Inflammatory macrophage treated with lipopolysaccharide for 4 hours (primary cell): ENCODE measurements at regions not wholly inside any gene's neighbourhood (a gene's known extent, or its start where the extent isn't known, plus 50 kb on each side); places are given as distances from the start of the nearest gene placed in this dataset.
A peak's percentile ranks its signal among the peaks of the same experiment; 100 is the strongest.
"Not testable (repeated sequence)": the region's sequence is repeated elsewhere in the genome, so short reads cannot be mapped to it uniquely, and the experiment has no call there.

Experiments
- DNase-seq: peaks from one replicate; pipeline ENCODE4 v3.0.0-alpha.2; 2020

DNA sequence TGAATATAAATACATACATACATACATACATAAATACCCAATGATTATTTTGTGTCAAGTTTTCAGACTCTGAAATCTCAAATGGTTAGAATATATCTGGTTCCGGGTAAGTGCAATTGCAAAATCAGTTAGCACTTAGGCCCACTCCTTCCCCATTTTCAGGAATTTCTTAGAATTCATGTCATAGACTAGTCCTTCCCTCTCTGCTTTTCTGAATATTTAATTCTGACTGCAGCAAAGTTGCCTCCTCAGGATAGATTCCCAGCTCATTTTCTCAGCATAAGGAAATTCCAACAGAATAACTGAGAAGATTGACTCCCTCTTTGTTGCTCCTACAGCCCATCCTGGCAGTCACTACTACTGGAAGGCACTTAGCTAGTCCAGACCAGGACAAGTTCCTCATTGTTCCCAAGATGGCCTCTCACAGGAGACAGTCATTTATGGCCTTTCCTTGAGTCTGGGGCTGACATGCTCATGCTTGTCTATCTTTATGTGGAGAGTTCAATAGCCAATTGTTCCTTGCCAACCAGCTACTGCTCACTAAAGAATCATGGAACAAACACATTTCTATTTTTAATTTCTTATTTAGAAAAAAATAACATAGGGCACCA lies 142.9 kb upstream of the ITGB1 start:
- peak; percentile 54 for DNase-seq

DNA sequence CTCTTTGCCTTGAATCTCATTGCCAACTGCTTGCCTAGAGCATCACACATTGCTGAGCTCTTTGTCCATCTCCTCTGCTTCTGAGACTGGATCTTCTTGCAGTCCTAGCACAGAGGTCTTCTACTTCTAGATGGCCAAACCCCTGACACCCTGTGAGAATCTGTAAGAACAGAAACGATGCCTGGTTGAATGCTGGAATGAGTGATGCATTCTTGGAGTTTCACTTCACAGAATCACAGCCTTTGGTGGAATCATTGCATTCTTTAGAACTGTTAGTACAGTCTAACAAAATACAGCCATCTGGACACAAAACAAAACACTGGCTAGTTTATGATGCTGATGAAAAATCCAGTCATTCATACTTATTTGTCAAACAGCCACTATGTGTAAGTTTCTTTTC lies 141.7 kb upstream of the ITGB1 start:
- no peak for DNase-seq

DNA sequence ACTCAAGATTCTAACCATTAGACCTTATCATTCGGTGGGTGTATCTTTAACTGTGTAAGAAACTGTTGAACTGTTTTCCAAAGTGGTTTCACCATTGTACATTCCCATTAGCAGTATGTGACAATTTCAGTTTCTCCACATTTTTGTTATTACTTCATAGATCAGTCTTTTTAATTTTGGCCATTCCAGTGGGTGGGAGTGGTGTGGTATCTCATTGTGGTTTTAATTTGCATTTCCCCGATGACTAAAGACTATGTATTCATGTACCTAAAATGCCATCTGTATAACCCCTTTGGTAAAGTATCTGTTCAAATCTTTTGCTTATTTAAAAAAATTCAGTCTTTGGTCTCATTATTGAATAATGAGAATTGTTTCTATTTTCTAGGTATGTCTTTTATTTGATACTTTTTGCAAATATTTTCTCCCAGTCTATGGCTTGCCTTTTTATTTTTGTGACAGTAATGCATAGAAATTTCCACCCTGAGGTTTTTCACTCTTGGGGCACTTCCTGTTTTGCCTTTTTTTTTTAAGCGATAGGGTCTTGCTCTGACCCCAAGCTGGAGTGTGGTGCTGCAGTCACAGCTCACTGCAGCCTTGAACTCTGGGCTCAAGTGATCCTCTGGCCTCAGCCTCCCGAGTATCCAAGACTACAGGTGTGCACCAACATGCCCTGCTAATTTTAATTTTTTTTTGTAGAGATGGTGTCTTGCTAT lies 141.1 kb upstream of the ITGB1 start:
- peak; percentile 81 for DNase-seq

DNA sequence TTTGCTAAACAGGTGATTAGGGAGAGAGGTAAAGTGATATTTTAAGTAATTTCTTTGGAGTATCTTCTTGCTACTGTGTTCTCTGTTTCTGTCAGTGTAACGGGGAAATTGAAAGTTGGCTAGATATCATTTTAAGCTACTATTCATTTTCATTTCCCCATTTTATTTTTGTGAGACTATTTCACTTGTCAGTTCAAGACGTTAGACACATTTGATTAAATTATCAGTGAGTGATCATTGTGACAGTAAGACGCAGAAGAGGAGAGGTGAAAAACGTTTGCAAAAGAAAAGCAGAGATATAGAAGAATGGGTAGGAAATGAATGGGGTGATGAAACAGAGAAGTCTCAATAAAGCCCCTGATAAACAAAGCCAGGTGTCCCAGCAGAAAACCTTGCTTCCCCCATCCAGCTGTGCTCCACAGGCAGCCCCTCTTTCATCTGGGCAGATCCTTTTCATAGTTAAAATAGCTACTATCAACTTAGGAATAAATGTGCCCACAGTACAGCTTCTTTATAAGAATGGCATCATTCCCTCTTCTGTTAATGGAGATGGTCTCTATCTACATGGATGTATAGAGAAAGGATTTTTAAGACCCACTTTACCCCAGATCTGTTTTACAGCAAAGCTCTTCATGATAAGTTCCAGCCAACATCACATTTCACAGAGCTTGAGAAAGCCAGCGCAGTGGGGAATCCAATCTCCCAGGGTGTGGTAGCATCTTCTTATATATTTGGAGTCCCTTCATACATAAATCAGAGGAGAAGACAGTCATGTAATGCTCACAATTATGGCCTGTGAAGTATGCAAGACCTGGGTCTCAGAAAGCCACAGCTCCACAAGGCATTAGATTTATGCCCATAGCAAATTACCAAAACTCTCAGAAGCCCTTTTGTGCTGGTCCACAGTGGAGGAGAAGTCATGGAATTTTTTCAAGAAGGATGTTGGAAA lies 138.1 kb upstream of the ITGB1 start:
- DNase-seq: peak; percentile 64

DNA sequence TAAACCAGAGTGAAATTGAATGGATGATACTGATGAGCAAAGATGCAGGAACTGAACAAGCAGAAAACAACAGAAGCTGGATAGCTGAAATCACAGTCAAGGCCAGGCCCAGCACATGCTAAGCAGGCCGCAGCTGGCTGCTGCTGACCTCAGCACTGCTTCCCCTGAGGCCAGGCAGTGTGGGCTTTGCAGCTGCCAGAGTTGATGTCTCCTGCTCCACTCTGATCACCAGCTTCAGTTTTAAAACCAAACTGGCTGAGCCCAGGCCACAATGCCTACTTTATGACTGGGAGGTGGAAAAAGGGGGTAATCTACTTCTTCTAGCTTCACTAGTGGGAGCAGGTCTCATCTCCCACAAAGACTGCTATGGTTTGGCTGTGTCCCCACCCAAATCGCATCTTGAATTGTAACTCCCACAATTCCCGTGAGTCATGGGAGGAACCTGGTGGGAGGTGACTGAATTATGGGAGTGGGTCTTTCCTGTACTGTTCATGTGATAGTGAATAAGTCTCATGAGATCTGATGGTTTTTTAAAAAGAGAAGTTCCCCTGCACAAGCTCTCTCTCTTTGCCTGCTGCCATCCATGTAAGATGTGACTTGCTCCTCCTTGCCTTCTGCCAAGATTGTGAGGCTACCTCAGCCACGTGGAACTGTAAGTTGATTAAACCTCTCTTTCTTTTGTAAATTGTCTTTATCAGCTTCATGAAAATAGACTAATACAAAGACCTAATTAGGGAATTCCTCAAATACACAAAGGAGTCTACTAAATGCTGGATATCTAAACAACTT lies 136.4 kb upstream of the ITGB1 start:
- no peak for DNase-seq

DNA sequence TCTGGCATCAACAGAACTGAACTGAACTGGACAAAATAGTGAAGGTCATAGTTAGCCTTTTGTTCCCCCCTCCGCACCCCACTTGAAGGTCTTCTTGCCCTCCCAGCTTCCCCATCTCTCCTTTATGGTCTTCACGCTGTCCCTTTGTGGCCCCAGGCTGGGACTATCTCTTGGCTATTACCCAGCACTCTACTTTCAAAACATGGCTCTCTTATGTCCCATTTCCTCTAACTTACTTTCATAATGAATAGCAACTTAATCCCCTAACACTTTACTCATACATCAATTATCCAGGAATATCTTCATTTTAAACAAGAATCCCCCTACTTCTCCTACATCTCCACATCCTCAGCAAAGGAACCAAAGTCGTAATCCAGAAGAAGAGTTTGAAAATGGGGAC lies 135.3 kb upstream of the ITGB1 start:
- no peak for DNase-seq

DNA sequence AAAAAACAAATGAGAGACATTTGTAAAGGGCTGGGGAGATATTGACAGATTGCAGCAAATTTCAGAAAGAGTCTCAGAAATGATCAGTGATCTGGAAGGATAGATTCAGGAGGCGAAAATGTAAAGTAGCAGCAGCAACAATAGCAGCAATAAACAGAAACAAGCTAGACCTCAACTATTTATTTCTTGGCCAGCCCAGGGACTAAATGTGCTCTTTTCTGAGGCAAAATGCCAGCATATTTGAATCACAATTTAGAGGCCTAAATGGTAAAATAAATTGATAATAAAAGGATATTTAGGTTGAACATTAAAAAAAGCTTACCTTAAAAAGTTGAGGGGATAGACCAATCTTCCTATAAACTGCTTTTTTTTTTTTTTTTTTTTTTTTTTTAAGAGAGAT lies 134.6 kb upstream of the ITGB1 start:
- DNase-seq: no peak

DNA sequence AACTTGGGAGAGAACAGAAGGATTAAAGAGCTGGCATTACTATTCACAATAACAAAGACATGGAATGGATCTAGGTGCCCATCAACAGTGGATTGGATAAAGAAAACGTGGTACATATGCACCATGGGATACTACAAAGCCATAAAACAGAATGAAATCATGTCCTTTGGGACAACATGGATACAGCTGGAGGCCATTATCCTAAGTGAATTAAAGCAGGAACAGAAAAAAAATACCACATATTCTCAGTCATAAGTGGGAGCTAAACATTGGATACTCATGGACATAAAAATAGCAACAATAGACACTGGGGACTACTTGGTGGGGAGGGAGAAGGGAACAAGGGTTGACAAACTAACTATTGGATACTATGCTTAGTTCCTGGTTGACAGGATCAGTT lies 133.2 kb upstream of the ITGB1 start:
- DNase-seq: no peak

DNA sequence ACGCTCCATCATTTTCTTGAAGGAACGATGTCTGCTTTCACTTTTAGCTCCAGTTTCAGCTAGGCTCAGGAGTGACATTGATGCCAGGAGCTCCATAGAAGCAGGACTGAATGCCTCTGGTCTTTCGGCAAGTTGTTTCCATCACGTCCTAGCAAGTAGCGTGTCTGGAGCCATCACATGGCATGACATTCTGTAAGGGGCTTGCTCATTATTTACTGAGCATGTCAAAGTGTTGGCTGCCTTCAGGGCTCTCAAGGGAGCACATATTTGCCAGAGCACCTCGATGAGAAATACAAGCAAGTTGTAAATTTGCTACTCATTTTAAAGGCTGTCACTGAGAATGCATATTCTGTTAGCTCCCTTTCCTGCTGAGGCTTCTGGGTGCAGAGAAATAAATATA lies 131.0 kb upstream of the ITGB1 start:
- no peak for DNase-seq

DNA sequence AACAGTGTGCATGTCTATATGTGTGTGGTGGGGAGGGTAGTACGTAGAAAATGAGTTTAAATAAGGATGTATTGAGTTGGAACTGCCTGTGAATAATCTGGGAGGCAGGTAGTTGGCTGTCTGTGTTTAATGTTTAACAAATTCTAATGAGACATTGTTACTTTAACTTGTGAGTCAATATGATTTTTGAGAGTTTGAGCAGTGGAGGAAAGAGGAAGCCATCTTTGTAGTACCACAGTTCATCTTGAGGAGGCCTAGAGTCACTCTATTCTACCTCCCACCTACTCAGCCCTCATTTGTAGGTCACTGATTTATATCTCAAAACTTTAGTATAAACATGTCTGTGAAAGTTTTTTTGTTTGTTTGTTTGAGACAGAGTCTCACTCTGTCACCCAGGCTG lies 129.9 kb upstream of the ITGB1 start:
- no peak for DNase-seq

DNA sequence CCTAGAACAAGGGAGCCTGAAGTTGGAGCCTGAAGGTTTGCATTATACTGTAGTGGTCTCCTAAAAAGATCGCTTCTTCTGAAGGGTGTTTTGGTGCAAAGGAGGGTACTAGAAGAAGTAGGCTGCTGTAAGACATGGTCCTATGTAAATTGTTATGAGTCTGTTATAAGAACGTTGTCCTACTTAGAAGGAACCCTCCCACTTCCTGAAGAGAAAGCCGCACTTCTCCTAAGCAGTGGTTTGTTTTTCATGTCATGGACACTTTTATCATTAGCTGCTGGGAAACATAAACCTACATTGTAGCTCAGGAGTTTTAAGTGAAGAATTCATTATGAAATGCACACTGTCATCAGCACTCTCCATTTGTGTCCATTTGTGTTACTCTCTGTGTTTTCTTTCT lies 129.1 kb upstream of the ITGB1 start:
- DNase-seq: no peak

DNA sequence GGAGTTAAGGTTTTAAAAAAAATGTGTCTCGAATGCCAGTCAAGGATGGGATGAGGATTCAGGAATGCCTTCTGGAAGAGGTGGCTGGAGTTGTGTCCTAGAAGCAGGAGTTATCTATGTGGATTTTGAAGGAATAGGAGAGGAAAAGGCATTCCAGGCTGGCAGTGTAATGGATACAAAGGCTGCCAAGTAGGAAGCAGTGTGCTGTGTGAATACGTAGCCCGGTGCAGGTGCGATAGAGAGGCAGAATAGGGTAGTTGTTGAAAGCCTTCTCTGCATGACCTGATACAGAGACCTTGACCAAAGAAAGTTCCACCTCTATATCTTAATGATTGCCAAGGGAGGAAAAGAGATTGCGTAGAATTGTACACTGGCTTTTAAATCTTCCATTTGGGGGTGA lies 128.1 kb upstream of the ITGB1 start:
- DNase-seq: no peak

DNA sequence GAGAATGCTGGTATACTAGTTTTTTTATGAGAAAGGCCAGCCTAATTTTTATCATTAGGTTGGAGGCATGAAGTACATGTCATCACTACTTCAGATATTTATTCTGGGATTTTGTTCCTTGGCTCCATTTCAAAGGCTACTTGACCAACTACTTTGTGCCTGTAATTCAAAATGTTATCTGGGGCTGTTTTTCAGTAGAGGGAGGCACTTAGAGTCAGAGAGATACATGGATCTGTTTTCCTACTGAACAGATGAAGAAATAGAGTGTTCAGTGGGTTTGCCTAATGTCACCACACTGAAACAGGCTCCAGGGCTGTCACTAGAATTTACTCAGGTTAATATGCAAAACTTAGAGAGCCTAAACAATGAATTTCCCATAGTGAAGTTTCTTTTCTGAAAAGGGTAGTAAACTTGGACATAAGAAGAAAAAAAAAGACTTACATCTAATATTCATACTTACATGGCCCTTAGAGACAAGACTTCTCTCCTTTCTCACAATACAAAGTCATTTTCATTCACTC lies 127.3 kb upstream of the ITGB1 start:
- DNase-seq: no peak

DNA sequence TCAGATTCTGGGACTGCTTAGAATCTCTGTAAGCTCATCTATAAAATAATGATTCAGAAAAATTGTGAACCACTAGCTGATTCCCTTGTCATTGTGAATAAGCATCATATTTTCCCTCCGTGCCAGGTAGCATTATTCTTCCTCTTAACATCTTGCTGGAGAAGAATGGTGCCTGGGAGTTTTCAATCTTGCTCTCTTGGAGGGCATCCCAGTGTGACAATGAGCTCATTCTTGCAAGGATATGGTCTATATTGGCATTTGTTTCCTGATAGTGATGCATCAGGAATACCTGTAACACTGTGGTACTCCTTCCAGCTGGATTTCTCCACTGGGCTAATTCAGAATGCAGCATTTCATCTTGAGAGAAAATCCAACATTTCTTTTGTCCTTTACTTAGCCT lies 126.4 kb upstream of the ITGB1 start:
- DNase-seq: no peak

DNA sequence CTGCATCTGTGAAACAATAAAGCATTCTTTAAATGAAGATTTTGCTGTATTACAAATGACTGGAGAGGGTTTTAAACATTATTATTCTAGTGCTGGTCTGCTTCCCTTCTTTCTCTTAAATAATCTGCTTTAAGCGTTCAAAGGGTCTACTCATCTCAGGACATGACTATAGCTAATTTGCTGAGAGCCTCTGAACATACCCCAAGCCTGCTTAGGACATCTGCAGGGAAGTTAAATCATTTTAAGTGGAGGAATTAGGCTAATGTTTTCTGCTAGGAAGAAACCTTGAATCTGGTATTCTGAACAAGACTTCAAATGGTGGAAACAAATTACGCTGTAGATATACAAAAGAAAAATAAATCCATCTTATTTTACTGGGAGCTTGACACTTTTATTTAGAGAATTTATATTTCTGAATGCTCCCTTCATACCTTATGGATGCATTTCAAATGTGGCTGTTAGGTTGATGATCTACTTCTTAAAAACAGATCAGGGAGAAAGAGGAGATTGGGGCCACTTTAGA lies 124.4 kb upstream of the ITGB1 start:
- DNase-seq: no peak

DNA sequence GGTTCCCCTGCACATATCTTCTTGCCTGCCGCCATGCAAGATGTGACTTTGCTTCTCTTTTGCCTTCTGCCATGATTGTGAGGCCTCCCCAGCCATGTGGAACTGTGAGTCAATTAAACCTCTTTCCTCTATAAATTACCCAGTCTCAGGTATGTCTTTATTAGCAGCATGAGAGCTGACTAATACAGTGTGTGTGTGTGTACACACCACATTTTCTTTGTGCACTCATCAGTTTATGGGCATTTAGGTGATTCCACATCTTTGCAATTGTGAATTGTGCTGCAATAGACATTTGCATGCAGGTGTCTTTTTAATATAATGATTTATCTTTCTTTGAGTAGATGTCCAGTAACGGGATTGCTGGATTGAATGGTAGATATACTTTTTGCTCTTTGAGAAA lies 122.4 kb upstream of the ITGB1 start:
- not testable (repeated sequence) for DNase-seq

DNA sequence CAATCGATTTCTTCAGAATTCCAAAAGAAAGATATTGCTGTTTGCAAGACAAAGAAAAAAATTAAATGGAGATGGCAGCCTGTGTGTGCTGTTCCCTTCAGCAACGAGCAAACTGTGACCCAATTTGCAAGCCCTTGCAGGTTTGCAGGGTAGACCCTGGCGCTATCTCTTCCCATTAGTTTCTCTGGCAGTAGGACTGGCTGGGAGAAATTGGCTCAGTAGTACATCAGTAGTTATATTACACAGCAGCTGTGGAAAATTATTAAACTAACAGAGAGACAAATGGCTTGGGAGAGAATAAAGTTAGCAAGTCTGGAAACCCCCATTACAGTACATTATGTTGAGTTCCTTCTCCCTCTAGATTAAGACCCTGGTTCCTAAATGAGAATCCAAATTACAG lies 116.4 kb upstream of the ITGB1 start:
- no peak for DNase-seq

DNA sequence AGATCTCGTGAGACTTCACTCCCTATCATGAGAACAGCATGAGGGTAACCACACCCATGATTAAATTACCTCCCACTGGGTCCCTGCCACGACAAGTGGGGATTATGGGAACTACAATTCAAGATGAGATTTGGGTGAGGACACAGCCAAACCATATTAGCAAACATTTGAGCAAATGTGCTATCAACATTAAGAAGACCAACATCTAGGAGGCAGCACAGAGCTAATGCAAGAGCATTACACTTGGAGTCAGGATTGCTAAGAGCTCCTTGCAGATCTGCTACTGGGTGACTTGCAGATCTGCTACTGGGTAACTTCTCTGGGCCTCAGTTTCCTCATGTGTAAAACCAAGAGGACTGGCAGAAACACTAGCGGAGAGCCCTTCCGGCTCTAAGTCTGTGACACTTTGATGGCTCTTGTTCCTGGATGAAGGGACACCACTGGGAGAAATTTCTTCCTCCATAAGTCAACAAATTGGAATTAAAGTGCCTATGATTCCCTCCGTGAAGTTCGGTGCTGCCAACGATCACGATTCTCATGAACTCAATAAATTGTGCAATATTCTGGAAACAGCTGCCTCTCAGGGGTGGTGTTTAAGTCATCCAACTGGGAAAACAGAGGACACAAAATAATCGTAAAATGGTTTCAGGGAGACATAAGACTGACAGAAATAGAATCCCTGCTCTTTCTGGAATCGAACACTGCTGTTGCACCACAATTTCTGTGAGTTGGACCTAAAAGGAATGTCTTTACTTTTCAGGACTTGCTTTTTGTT lies 115.8 kb upstream of the ITGB1 start:
- DNase-seq: peak; percentile 6

DNA sequence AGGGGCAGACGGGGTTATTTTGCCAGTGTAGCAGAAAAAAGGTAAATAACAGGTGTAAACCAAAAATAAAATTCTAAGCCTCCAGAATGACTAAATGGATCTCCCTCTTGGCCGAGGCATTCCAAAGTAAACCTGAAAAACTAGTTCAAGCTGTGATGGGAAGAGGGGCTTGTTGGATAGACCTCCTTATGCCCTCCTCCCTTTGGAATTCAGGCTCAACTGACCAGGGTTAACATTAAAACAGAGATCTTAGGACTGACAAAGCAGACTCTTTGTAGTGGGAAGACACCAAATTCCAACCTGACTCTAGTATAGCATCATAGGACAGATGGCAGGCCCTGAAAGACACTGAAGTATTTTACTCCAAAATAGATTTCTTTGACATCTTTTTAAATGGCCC lies 113.8 kb upstream of the ITGB1 start:
- DNase-seq: no peak

DNA sequence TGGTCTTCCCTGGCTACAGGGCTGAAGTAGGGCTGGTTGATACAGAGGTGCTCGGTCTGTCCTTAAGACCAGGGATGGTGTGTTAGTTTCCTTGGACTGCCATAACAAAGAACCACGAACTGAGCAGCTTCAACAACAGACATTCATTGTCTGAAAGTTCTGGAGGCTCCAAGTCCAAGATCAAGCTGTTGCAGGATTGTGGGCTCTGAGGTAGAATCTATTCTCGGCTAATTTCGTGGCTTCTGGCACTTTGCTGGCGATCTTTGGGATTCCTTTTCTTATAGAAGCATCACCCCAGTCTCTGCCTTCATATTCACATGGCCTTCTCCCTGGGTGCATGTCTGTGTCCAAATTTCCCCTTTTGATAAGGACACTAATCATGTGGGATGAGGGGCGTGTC lies 112.1 kb upstream of the ITGB1 start:
- DNase-seq: no peak

DNA sequence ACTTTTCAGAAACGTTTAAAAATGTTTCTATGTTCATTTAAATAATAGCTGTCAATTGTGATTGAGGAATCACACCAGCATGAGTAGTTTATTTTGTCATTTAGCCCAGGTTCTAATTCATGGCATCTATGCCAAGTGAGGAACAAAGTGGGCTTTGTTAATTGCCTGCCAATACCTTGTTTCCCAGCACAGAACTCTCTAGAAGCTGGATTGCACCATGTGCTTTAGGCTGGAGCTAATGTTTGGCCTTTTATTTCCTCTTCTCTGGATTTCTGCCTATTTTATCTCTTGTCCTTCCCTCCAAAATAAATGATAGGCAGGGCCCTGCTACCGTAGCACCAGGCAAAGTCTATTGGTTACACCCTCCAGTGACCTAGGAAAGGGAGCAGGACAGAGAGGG lies 109.9 kb upstream of the ITGB1 start:
- DNase-seq: no peak

DNA sequence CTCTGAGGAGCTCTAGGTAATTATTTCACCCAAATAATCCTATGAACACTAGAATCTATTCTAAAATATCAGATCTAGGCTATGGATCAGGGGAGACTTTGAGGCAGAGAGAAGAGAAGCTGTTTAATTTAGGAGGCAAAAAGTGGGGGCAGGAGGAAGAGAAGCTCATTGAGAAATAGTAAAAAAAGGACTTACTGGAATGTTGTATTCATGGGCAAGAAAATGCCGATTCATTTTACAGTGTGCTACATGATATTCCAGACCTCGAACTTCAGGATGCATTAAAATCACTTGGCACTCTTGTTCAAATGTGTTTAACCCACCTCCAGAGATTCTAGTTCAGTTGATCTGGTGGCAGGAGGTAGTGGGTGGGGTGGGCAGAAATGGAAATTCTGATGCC lies 109.5 kb upstream of the ITGB1 start:
- no peak for DNase-seq
